ENCODE measurements at regions not wholly inside any gene's neighbourhood (a gene's known extent, or its start where the extent isn't known, plus 50 kb on each side); places are given as distances from the start of the nearest gene placed in this dataset.

DNA sequence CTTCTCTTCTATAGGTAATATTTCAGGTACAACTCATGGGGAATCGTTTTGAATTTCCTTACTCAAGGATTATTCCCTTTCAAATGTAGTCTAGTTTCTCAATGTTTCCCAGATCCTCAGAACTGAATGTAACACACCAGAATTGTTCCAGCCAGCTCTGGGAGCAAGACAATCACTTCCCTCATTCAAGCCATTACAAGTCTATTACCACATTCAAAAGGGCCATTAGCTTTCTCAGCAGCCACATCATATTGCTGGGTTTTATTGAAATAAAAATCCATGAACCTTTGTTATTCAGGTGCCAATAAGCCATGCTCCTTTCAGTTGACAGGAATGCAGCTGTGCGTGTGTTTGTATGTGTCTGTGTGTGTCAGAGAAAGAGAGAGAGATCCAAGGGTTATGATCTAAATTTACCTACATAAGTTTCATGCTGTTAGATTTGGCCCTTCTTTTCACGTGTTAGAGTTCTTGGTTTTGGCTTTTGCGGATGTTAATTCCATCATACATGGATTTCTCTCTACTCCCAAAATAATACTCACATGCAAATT is 357.7 kb downstream of the BCAT1 start:
- H3K4me3 ChIP-seq, result no peak overlapping the region
- no peaks in the 10 kb centered on the region for H3K36me3 ChIP-seq (ENCODE audit: control insufficient read depth in 4 of 4, insufficient read depth in 4 of 4, low read length in 4 of 4)
- no peak overlapping the region for H3K27ac ChIP-seq (ENCODE audit: low read depth in 1 of 2, low read length in 1 of 2)
- no peaks in the 10 kb centered on the region for H3K27me3 ChIP-seq (ENCODE audit: control insufficient read depth in 3 of 3, insufficient read depth in 3 of 3, low read length in 2 of 3)
- no peak overlapping the region for H3K9ac ChIP-seq (ENCODE audit: insufficient read depth in 1 of 2, low read length in 2 of 2)
- no peaks in the 10 kb centered on the region for H3K9me3 ChIP-seq (ENCODE audit: control insufficient read depth in 4 of 4, insufficient read depth in 3 of 4, low read length in 3 of 4)
- DNase-seq, result no peak
- WGBS, 2 donors, result 86 to 92% methylated on average over 4 of the region's 4 CpGs
- TF ChIP-seq, protein P1, sequence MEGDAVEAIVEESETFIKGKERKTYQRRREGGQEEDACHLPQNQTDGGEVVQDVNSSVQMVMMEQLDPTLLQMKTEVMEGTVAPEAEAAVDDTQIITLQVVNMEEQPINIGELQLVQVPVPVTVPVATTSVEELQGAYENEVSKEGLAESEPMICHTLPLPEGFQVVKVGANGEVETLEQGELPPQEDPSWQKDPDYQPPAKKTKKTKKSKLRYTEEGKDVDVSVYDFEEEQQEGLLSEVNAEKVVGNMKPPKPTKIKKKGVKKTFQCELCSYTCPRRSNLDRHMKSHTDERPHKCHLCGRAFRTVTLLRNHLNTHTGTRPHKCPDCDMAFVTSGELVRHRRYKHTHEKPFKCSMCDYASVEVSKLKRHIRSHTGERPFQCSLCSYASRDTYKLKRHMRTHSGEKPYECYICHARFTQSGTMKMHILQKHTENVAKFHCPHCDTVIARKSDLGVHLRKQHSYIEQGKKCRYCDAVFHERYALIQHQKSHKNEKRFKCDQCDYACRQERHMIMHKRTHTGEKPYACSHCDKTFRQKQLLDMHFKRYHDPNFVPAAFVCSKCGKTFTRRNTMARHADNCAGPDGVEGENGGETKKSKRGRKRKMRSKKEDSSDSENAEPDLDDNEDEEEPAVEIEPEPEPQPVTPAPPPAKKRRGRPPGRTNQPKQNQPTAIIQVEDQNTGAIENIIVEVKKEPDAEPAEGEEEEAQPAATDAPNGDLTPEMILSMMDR (IDR thresholded peaks at IDR 0.05; ENCODE audit: control extremely low read depth, extremely low read depth), result no peak
- ATAC-seq (ENCODE audit: insufficient read depth, low FRiP score), result no peak
- H3K4me1 ChIP-seq (ENCODE audit: control insufficient read depth in 5 of 5, insufficient read depth in 5 of 5, low read length in 5 of 5), result no peaks in the 10 kb centered on the region

DNA sequence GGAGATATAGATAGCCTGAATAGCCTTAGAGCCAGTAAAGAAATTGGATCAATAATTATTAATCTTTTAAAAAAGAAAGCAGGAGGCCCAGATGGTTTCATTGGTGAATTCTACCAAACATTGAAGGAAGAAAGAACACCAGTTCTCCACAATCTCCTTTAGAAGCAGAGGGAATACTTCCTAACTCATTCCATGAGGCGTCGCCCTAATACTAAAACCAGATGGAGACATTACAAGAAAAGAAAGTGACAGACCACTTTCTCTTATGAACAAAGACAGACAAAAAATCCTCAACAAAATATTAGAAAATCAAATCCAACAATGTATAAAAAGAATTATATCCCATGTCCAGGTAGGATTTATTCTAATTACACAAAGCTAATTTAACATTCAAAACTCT is 362.6 kb downstream of the BCAT1 start:
- Histone ChIP-seq H3K9me3 (ENCODE audit: control insufficient read depth in 4 of 4, insufficient read depth in 3 of 4, low read length in 3 of 4) (no peaks in the 10 kb centered on the region), H3K9ac (ENCODE audit: insufficient read depth in 1 of 2, low read length in 2 of 2) (no peak overlapping the region), H3K4me3 (no peak overlapping the region), H3K4me1 (ENCODE audit: control insufficient read depth in 5 of 5, insufficient read depth in 5 of 5, low read length in 5 of 5) (no peaks in the 10 kb centered on the region), H3K27ac (ENCODE audit: low read depth in 1 of 2, low read length in 1 of 2) (no peak overlapping the region), H3K27me3 (ENCODE audit: control insufficient read depth in 3 of 3, insufficient read depth in 3 of 3, low read length in 2 of 3) (no peaks in the 10 kb centered on the region), H3K36me3 (ENCODE audit: control insufficient read depth in 4 of 4, insufficient read depth in 4 of 4, low read length in 4 of 4) (no peaks in the 10 kb centered on the region)
- TF ChIP-seq, protein P1 (IDR thresholded peaks at IDR 0.05; ENCODE audit: control extremely low read depth, extremely low read depth), result no peak
- WGBS, 2 donors, result 96 to 99% methylated on average over 2 of the region's 2 CpGs
- DNase-seq, result no peak
- ATAC-seq (ENCODE audit: insufficient read depth, low FRiP score), result no peak

DNA sequence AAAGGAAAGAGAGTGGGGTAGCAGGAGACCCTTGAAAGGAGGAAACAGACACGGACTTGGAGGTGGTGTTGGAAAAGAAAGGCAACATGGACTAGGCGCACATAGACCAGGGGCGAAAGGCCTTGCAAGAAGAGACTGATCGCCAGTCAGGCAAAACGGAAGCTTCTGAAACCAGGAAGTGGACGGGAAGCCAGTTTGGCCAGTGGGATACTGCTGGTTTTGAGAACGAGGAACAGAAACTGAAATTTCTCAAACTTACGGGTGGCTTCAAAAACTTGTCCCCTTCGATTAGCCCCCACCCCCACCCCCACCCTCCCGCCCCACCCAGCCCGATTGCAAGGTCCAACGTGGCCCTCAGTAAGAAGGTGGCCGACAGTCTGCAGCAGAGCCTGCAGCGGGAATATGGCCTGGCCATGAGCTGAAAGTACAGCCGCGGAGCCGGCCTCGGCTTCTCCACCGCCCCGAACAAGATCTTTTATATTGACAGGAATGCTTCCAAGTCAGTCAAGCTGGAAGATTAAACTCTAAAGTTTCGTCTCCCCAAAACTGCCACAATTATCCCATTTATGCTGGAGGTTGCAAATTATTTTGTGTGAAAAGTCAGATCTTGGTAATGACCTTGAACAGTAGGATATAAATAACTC is 364.7 kb downstream of the BCAT1 start:
- Histone ChIP-seq H3K9ac (ENCODE audit: insufficient read depth in 1 of 2, low read length in 2 of 2) (no peak overlapping the region), H3K27ac (ENCODE audit: low read depth in 1 of 2, low read length in 1 of 2) (no peak overlapping the region), H3K27me3 (ENCODE audit: control insufficient read depth in 3 of 3, insufficient read depth in 3 of 3, low read length in 2 of 3) (no peaks in the 10 kb centered on the region), H3K9me3 (ENCODE audit: control insufficient read depth in 4 of 4, insufficient read depth in 3 of 4, low read length in 3 of 4) (peaks cover 0 to 4% (median 0%) of the 10 kb centered on the region in 4 donors), H3K4me3 (peak overlapping the region; percentile 21), H3K4me1 (ENCODE audit: control insufficient read depth in 5 of 5, insufficient read depth in 5 of 5, low read length in 5 of 5) (no peaks in the 10 kb centered on the region), H3K36me3 (ENCODE audit: control insufficient read depth in 4 of 4, insufficient read depth in 4 of 4, low read length in 4 of 4) (no peaks in the 10 kb centered on the region)
- ATAC-seq (ENCODE audit: insufficient read depth, low FRiP score), result no peak
- 86 to 91% methylated on average over 21 of the region's 21 CpGs for WGBS, 2 donors
- DNase-seq, result no peak
- TF ChIP-seq, protein P1 (IDR thresholded peaks at IDR 0.05; ENCODE audit: control extremely low read depth, extremely low read depth), result no peak
